GM12891 (cell line): ENCODE measurements at regions not wholly inside any gene's neighbourhood (a gene's known extent, or its start where the extent isn't known, plus 50 kb on each side); places are given as distances from the start of the nearest gene placed in this dataset.
"Not testable (repeated sequence)": the region's sequence is repeated elsewhere in the genome, so short reads cannot be mapped to it uniquely, and the experiment has no call there.

ENCODE experiments used
- DNase-seq: peaks from one replicate; pipeline ENCODE4 v3.0.0; 2011; ENCODE audit warnings: low spot score; ENCODE audit not compliant: insufficient read length
- FAIRE-seq: peaks from 2 replicates; lab custom pipeline; 2011; peaks lifted over from hg19 to GRCh38; lab: Jason Lieb, UNC
- PAX5 ChIP-seq: IDR thresholded peaks from 2 replicates; pipeline ENCODE4 v1.6.1; 2011; ENCODE audit warnings: low read length, moderate library complexity, mild to moderate bottlenecking; ENCODE audit not compliant: insufficient read depth, severe bottlenecking
- POLR2A ChIP-seq: IDR thresholded peaks from 2 replicates; pipeline ENCODE4 v1.6.1; 2011; ENCODE audit warnings: low read depth, low read length, control low read depth
- POLR2AphosphoS5 ChIP-seq: IDR thresholded peaks from 2 replicates; pipeline ENCODE4 v1.6.1; 2011; ENCODE audit warnings: low read depth, low read length, control low read depth
- POU2F2 ChIP-seq: IDR thresholded peaks from 2 replicates; pipeline ENCODE4 v1.6.1; 2011; ENCODE audit warnings: low read depth, mild to moderate bottlenecking, control low read depth, low read length, moderate library complexity
- SPI1 ChIP-seq: IDR thresholded peaks from 2 replicates; pipeline ENCODE4 v1.6.1; 2011; ENCODE audit warnings: low read depth, low read length, control low read depth
- TAF1 ChIP-seq: IDR thresholded peaks from 2 replicates; pipeline ENCODE4 v1.6.1; 2011; ENCODE audit warnings: low read depth, low read length, control low read depth

- TF ChIP-seq SPI1 (no peak), POU2F2 (no peak), TAF1 (no peak), POLR2AphosphoS5 (no peak), POLR2A (no peak), PAX5 (no peak)
- no peak for FAIRE-seq
- no peak for DNase-seq
These were observed 177.2 kb upstream of the CRIM1 start for GRCh38 chr2:36178384-36178783.

- no peak for FAIRE-seq
- no peak for TF ChIP-seq PAX5
- no peak for TF ChIP-seq POLR2A
- no peak for TF ChIP-seq POU2F2
- no peak for TF ChIP-seq TAF1
- no peak for TF ChIP-seq SPI1
- no peak for TF ChIP-seq POLR2AphosphoS5
- no peak for DNase-seq
These were observed 178.3 kb upstream of the CRIM1 start for GRCh38 chr2:36177282-36177681.

- no peak for FAIRE-seq
- no peak for TF ChIP-seq POLR2A
- TF ChIP-seq PAX5 = no peak
- no peak for TF ChIP-seq POLR2AphosphoS5
- no peak for TF ChIP-seq TAF1
- TF ChIP-seq SPI1 = no peak
- no peak for TF ChIP-seq POU2F2
- DNase-seq = no peak
These were observed 180.7 kb upstream of the CRIM1 start for GRCh38 chr2:36174920-36175319.

GRCh38 chr2:36173760-36174404 lies 181.7 kb upstream of the CRIM1 start:
- FAIRE-seq (no peak), DNase-seq (no peak)
- TF ChIP-seq TAF1 = no peak
- TF ChIP-seq POLR2A = no peak
- no peak for TF ChIP-seq POLR2AphosphoS5
- no peak for TF ChIP-seq SPI1
- TF ChIP-seq PAX5 = no peak
- no peak for TF ChIP-seq POU2F2

- TF ChIP-seq TAF1 = no peak
- no peak for TF ChIP-seq PAX5
- TF ChIP-seq POLR2AphosphoS5 = no peak
- no peak for TF ChIP-seq SPI1
- TF ChIP-seq POLR2A = no peak
- no peak for TF ChIP-seq POU2F2
- FAIRE-seq (no peak), DNase-seq (no peak)
These were observed 182.8 kb upstream of the CRIM1 start for GRCh38 chr2:36172824-36173223.

- TF ChIP-seq TAF1 (no peak), SPI1 (no peak), POLR2A (no peak), POLR2AphosphoS5 (no peak), PAX5 (no peak), POU2F2 (no peak)
- no peak for FAIRE-seq
- no peak for DNase-seq
These were observed 184.8 kb upstream of the CRIM1 start for GRCh38 chr2:36170805-36171204.

- TF ChIP-seq SPI1 (no peak), PAX5 (no peak), POU2F2 (no peak)
- FAIRE-seq (no peak), DNase-seq (no peak)
These were observed 185.7 kb upstream of the CRIM1 start for GRCh38 chr2:36169843-36170242.

GRCh38 chr2:36168115-36168514 lies 187.5 kb upstream of the CRIM1 start:
- FAIRE-seq (no peak), DNase-seq (no peak)
- TF ChIP-seq SPI1 = no peak
- TF ChIP-seq POLR2AphosphoS5 = no peak
- TF ChIP-seq POLR2A = no peak
- TF ChIP-seq POU2F2 = no peak
- no peak for TF ChIP-seq TAF1
- no peak for TF ChIP-seq PAX5

- FAIRE-seq (no peak), DNase-seq (no peak)
- TF ChIP-seq PAX5 = no peak
- no peak for TF ChIP-seq POU2F2
- no peak for TF ChIP-seq TAF1
- TF ChIP-seq POLR2AphosphoS5 = no peak
These were observed 190.4 kb upstream of the CRIM1 start for GRCh38 chr2:36165132-36165531.

GRCh38 chr2:36163520-36164254 lies 191.9 kb upstream of the CRIM1 start:
- no peak for FAIRE-seq

GRCh38 chr2:36157093-36157492 lies 198.5 kb upstream of the CRIM1 start:
- DNase-seq, FAIRE-seq: not testable (repeated sequence)

More at GRCh38 chr2:36163520-36164254, 191.9 kb upstream of the CRIM1 start:
- DNase-seq = no peak
- TF ChIP-seq PAX5 (no peak), POLR2AphosphoS5 (no peak), SPI1 (no peak), POLR2A (no peak), POU2F2 (no peak), TAF1 (no peak)
